Uterus (tissue), 3 donors: ENCODE measurements at regions not wholly inside any gene's neighbourhood (a gene's known extent, or its start where the extent isn't known, plus 50 kb on each side); places are given as distances from the start of the nearest gene placed in this dataset.

Experiments
- DNase-seq, 2 donors: peaks; one replicate each; pipeline ENCODE4 v3.0.0-alpha.2; 2019 to 2020
- H3K27ac ChIP-seq, 2 donors: fragments of 200-600 bp; sonication (generic); 1 replicate in 1 of 2; 2 replicates in 1 of 2; pipeline ENCODE4 v1.5.1; 2016 to 2018
- H3K27me3 ChIP-seq, 2 donors: fragments of 200-600 bp; sonication (generic); one replicate each; pipeline ENCODE4 v1.5.1; 2018 to 2019; ENCODE audit warnings: control low read depth in 1 of 2
- H3K36me3 ChIP-seq, 2 donors: fragments of 200-600 bp; sonication (generic); one replicate each; pipeline ENCODE4 v1.5.1; 2019; ENCODE audit warnings: control low read depth in 1 of 2
- H3K4me1 ChIP-seq, 2 donors: fragments of 200-600 bp; sonication (generic); one replicate each; pipeline ENCODE4 v1.5.1; 2018 to 2019; ENCODE audit warnings: control low read depth in 1 of 2
- H3K4me3 ChIP-seq, 2 donors: fragments of 200-600 bp; sonication (generic); 1 replicate in 1 of 2; 2 replicates in 1 of 2; pipeline ENCODE4 v1.5.1; 2018 to 2019; ENCODE audit warnings: mild to moderate bottlenecking in 1 of 2
- H3K9me3 ChIP-seq, 2 donors: fragments of 200-600 bp; sonication (generic); one replicate each; pipeline ENCODE4 v1.5.1; 2019; ENCODE audit warnings: control low read depth in 1 of 2
- POLR2A ChIP-seq, 2 donors: fragments of 450-650 bp; IDR thresholded peaks; one replicate each; pipeline ENCODE4 v1.6.1; 2016; ENCODE audit warnings: antibody characterized with exemption in 2 of 2, mild to moderate bottlenecking in 1 of 2, moderate library complexity in 1 of 2
- intact Hi-C: fragments of 100-400 bp; cut with DNase I; formaldehyde crosslinking; loops from one replicate; pipeline ENCODE4 v1.15.1; 2023; ENCODE audit warnings: low total_unique reads
- TF ChIP-seq, protein P1 (sequence below), 4 experiments: fragments of 200-600 bp in 2 of 4; fragments of 450-650 bp in 2 of 4; sonication (generic) in 2 of 4; IDR thresholded peaks; one replicate each; pipeline ENCODE4 v1.5.1; 2016 to 2019; ENCODE audit warnings: antibody characterized with exemption in 4 of 4, mild to moderate bottlenecking in 2 of 4, moderate library complexity in 1 of 4
- donor health status: DM: yes; HTN: yes; CAD: no.

DNA sequence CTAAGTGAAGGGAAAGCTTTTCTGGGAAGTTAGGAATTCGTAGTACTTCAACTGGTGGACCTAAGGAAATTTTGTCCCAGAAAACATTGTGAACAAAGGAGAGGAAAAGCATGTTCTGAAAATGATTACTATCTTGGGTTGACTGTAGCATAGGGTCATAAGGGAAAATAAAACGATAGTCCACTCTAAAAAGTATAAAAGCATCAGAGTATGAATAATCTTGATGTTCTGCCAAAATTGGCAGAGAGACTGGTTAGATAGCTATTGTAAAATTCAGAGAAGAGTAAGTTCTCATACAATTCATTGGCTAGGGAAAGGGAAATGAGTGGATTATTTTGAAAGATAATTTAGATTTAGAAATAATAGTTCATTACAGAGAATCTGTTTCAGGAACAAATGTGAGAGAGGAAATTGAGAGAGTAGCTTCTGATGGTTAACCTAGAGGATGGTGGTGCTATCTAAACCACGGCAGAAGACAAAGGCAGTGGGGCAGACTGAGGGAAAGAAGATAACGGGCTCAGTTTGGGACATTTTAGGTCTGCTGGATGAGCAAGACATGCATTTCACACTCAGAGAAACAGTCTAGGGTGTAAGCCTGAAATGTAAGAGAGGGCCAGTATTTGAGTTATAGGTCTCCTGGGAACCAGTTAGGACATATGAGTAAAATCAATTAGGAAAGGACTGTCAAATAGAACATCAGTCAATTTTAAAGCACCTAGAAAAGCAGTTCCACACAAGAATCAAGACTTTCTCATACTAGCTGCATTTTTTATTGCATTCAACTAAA lies 799.3 kb upstream of the CXADR start:
- peak overlapping the region; percentile 30 to 40 for H3K27ac ChIP-seq
- TF ChIP-seq, protein P1, sequence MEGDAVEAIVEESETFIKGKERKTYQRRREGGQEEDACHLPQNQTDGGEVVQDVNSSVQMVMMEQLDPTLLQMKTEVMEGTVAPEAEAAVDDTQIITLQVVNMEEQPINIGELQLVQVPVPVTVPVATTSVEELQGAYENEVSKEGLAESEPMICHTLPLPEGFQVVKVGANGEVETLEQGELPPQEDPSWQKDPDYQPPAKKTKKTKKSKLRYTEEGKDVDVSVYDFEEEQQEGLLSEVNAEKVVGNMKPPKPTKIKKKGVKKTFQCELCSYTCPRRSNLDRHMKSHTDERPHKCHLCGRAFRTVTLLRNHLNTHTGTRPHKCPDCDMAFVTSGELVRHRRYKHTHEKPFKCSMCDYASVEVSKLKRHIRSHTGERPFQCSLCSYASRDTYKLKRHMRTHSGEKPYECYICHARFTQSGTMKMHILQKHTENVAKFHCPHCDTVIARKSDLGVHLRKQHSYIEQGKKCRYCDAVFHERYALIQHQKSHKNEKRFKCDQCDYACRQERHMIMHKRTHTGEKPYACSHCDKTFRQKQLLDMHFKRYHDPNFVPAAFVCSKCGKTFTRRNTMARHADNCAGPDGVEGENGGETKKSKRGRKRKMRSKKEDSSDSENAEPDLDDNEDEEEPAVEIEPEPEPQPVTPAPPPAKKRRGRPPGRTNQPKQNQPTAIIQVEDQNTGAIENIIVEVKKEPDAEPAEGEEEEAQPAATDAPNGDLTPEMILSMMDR (IDR thresholded peaks at IDR 0.05) = no peak
- no peak for TF ChIP-seq POLR2A (IDR thresholded peaks at IDR 0.05)
- H3K4me3 ChIP-seq = no peak overlapping the region
- no peak for DNase-seq
- no peaks in the 10 kb centered on the region for H3K9me3 ChIP-seq
- H3K36me3 ChIP-seq = no peaks in the 10 kb centered on the region
- intact Hi-C loops = no loop called here
- H3K4me1 ChIP-seq = no peaks in the 10 kb centered on the region
- H3K27me3 ChIP-seq = no peaks in the 10 kb centered on the region

DNA sequence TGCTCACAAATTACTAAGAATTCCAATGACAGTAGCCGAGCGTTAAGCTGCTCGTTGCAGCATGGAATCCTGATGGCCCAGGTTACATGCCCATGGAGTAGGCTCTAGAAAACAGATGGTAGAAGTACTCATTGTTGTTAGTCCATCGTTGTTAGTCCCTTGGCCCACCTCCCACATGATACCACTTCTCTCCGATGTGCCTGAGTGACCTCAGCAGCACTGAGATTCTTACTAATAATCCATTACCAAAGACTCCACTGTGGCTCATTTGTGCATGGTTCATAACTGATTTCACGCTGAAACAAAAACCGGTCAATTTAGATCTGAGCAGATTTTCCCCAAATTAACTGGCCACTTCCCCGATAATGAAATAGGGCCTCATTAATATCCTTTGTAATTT lies 772.3 kb upstream of the CXADR start:
- H3K9me3 ChIP-seq = no peaks in the 10 kb centered on the region
- H3K27me3 ChIP-seq = no peaks in the 10 kb centered on the region
- no peak for TF ChIP-seq POLR2A (IDR thresholded peaks at IDR 0.05)
- TF ChIP-seq, protein P1 (IDR thresholded peaks at IDR 0.05) = no peak
- peak overlapping the region; percentile 56 to 62 for H3K27ac ChIP-seq
- peaks cover 0 to 7% of the 10 kb centered on the region in 2 donors for H3K4me1 ChIP-seq
- no peak overlapping the region for H3K4me3 ChIP-seq
- H3K36me3 ChIP-seq = no peaks in the 10 kb centered on the region
- no peak for DNase-seq
- intact Hi-C loops = no loop called here

DNA sequence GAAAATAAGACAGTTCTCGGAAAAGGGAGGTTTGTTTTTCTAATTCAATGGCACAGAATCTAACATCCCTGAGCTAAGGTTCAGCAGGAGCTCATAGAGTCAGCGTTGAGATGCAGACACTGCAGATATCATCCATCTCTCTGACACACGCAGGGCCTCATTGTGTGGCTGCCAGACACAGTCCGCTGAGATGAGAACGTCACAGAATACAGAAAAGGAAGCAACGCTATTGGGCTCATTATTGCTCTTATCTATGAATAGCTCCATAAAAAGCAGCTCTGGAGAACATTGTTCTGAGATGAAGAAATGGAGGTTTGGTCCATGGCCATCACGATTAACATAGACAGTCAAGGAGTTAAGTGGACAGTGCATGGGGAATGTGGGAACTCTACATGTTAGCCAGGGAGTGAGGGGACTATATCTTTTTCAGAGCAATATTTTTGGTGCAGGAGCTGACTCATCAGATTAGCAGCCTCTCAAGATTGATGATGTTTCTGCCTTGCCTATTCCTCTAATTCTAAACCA lies 771.6 kb upstream of the CXADR start:
- peak; percentile 72 to 77 for DNase-seq
- H3K4me1 ChIP-seq = peaks cover 0 to 7% of the 10 kb centered on the region in 2 donors
- intact Hi-C loops = no loop called here

DNA sequence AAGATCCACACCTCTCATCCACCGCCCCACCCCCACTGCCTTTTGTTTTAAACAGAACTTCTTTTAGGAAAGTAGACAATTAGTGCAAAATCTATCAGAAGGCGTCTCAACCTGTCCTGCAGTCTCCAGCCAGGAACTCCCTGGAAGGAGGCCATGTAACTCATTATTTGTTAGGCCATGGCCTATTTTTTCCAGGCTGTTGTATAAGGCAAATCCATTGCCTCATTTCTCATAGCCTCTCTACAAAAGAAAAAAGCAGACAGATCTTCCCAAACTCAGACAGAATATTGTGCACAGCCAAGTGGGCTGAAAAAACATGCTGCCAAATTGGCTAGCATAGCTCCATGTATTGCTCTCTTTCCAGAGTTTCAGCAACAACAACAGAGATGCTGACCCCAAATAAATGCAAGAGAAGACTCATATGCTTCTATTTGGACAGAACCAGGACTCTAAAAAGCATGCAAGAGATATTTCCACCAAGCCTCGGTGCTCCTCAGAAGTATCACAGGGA lies 770.7 kb upstream of the CXADR start:
- Histone ChIP-seq H3K9me3 (no peaks in the 10 kb centered on the region), H3K27me3 (no peaks in the 10 kb centered on the region), H3K4me3 (no peak overlapping the region), H3K4me1 (peaks cover 0 to 7% of the 10 kb centered on the region in 2 donors), H3K36me3 (no peaks in the 10 kb centered on the region), H3K27ac (peak overlapping the region; percentile 56 to 62)
- DNase-seq = peak; percentile 65 to 82
- intact Hi-C loops = no loop called here
- no peak for TF ChIP-seq POLR2A (IDR thresholded peaks at IDR 0.05)
- TF ChIP-seq, protein P1 (IDR thresholded peaks at IDR 0.05) = no peak

More for the DNA sequence above, 771.6 kb upstream of the CXADR start:
- no peaks in the 10 kb centered on the region for H3K36me3 ChIP-seq
- peak overlapping the region; percentile 56 to 62 for H3K27ac ChIP-seq
- TF ChIP-seq POLR2A (IDR thresholded peaks at IDR 0.05) = no peak
- TF ChIP-seq, protein P1 (IDR thresholded peaks at IDR 0.05) = no peak
- no peaks in the 10 kb centered on the region for H3K9me3 ChIP-seq
- H3K27me3 ChIP-seq = no peaks in the 10 kb centered on the region
- no peak overlapping the region for H3K4me3 ChIP-seq

DNA sequence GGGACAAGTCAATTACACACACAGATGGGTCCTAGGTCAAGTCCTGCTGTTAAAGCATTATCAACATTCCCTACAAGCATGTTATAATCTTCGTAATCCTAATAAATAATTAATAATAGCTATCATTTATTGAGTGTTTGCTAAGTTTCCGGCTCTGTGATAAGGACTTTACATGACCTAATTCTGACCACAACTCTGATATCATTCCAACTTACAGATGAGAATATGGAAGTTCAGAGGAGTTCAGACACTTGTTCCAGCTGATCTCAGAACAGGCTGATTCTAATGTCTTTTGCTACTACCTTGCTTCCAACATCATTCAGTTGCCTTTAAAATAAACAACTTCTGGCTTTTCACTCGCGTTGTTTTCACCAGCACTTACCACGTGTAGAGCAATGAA lies 770.1 kb upstream of the CXADR start:
- Histone ChIP-seq H3K4me3 (no peak overlapping the region), H3K27ac (peak overlapping the region; percentile 40 to 62), H3K9me3 (no peaks in the 10 kb centered on the region), H3K27me3 (no peaks in the 10 kb centered on the region), H3K36me3 (no peaks in the 10 kb centered on the region), H3K4me1 (peaks cover 0 to 7% of the 10 kb centered on the region in 2 donors)
- intact Hi-C loops = no loop called here
- DNase-seq = no peak
- TF ChIP-seq, protein P1 (IDR thresholded peaks at IDR 0.05) = no peak
- no peak for TF ChIP-seq POLR2A (IDR thresholded peaks at IDR 0.05)
